ENCODE measurements at regions not wholly inside any gene's neighbourhood (a gene's known extent, or its start where the extent isn't known, plus 50 kb on each side); places are given as distances from the start of the nearest gene placed in this dataset.

DNA sequence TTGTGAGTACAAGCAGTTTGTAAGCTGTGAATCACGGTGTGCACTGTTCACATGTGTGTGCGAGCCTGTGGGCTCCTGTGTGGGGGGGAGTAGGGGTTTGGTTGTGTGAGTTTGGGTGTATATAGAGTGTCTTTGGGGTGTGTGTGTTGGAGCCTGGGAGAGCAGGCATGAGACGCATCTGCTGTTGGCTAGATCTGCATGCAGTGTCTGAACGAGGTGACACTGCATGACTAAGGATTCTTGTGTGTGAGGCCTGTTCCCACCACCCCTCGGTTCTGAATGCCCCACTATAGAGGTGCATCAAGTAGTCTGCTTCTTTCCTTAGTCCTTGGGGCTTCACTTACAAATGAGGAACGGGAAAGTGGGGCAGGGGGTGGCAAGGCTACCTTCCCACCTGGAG lies 68.4 kb downstream of the MAGEF1 start:
- TF ChIP-seq POLR2A (IDR thresholded peaks at IDR 0.05) = no peak
- TF ChIP-seq CTCF (IDR thresholded peaks at IDR 0.05) = no peak
- no peak for TF ChIP-seq EP300 (IDR thresholded peaks at IDR 0.05)
